HepG2 (cell line): ENCODE measurements at regions not wholly inside any gene's neighbourhood (a gene's known extent, or its start where the extent isn't known, plus 50 kb on each side); places are given as distances from the start of the nearest gene placed in this dataset.
"Not testable (repeated sequence)": the region's sequence is repeated elsewhere in the genome, so short reads cannot be mapped to it uniquely, and the experiment has no call there.

ENCODE experiments used
- ATAC-seq: fragments of 200-7000 bp; cut with Tn5 transposase; 3 replicates; pipeline ENCODE4 v1.9.1; 2020; ENCODE audit warnings: mild to moderate bottlenecking, moderate library complexity
- BruUV-seq: library from RNA; stranded (reverse); fragments of 400-500 nt; replicated peaks from 2 replicates; lab custom pipeline; 2021; lab: Mats Ljungman, UMichigan
- CTCF ChIA-PET: fragments of 300-600 bp; formaldehyde crosslinking; extraction: SDS; loops from one replicate; lab custom pipeline; 2021; ENCODE audit warnings: low total read pairs, inconsistent platforms, low intra/inter-chr PET ratio; lab: Yijun Ruan, JAX
- POLR2A ChIA-PET: fragments of 350-600 bp; sonication (Branson Sonifier 250); formaldehyde crosslinking; loops from one replicate; lab custom pipeline; 2020; ENCODE audit warnings: antibody characterized with exemption, inconsistent platforms; lab: Yijun Ruan, JAX
- DNase-seq: peaks from one replicate; pipeline ENCODE4 v3.0.0-alpha.2; 2015; ENCODE audit warnings: low spot score
- FAIRE-seq: peaks from 3 replicates; lab custom pipeline; 2011; peaks lifted over from hg19 to GRCh38; lab: Jason Lieb, UNC
- H2AFZ ChIP-seq: one replicate; pipeline ENCODE4 v1.6.1; 2011; ENCODE audit warnings: low read length, inconsistent platforms
- H3K27ac ChIP-seq: fragments of 300-600 bp; 3 replicates; pipeline ENCODE4 v1.8.0; 2011; ENCODE audit warnings: mixed run types, mild to moderate bottlenecking, mixed read lengths, low read length, inconsistent platforms; ENCODE audit not compliant: insufficient read depth; ENCODE audit errors: extremely low read length
- H3K27me3 ChIP-seq, 2 experiments: fragments of 200-600 bp in 1 of 2; 2 replicates in 1 of 2; 3 replicates in 1 of 2; pipeline versions ENCODE4 v1.6.0 to v1.8.0; 2011; ENCODE audit warnings: low read length in 2 of 2, mild to moderate bottlenecking in 2 of 2, moderate library complexity in 2 of 2, inconsistent platforms in 1 of 2; ENCODE audit not compliant: insufficient read depth in 2 of 2, control insufficient read depth in 1 of 2
- H3K36me3 ChIP-seq, 2 experiments: fragments of 200-600 bp in 1 of 2; replicated peaks in 1 of 2; 2 replicates in 1 of 2; 3 replicates in 1 of 2; pipeline versions ENCODE4 v1.5.1 to v1.8.0; 2011; ENCODE audit warnings: low read length in 2 of 2, inconsistent platforms in 1 of 2; ENCODE audit not compliant: insufficient read depth in 2 of 2, control insufficient read depth in 1 of 2
- H3K4me1 ChIP-seq: 2 replicates; pipeline ENCODE4 v1.5.1; 2012; ENCODE audit warnings: low read length, inconsistent platforms; ENCODE audit not compliant: insufficient read depth
- H3K4me2 ChIP-seq: 2 replicates; pipeline ENCODE4 v1.6.0; 2011; ENCODE audit warnings: low read depth, low read length, inconsistent platforms
- H3K4me3 ChIP-seq, 3 experiments: fragments of 200-600 bp in 1 of 3; sonication (generic), shearing (Covaris generic) in 1 of 3; replicated peaks in 1 of 3; 2 replicates each; pipeline ENCODE4 v1.5.1; 2011 to 2016; ENCODE audit warnings: low read length in 3 of 3, inconsistent platforms in 2 of 3, low read depth in 2 of 3, mild to moderate bottlenecking in 2 of 3, control low read depth in 1 of 3, mixed read lengths in 1 of 3; ENCODE audit not compliant: insufficient read depth in 1 of 3
- H3K79me2 ChIP-seq: one replicate; pipeline ENCODE4 v1.6.1; 2011; ENCODE audit warnings: low read length, inconsistent platforms; ENCODE audit not compliant: insufficient read depth
- H3K9ac ChIP-seq: 2 replicates; pipeline ENCODE4 v1.6.0; 2011; ENCODE audit warnings: mild to moderate bottlenecking, low read depth, low read length, inconsistent platforms; ENCODE audit not compliant: insufficient read depth
- H3K9me3 ChIP-seq: 2 replicates; pipeline ENCODE4 v1.5.1; 2012; ENCODE audit warnings: mild to moderate bottlenecking, low read length
- H4K20me1 ChIP-seq: 2 replicates; pipeline ENCODE4 v1.6.0; 2011; ENCODE audit warnings: inconsistent platforms, mild to moderate bottlenecking, low read length, moderate library complexity; ENCODE audit not compliant: insufficient read depth
- ATF7 ChIP-seq, 2 experiments: fragments of 450-650 bp in 1 of 2; sonication (generic) in 1 of 2; formaldehyde crosslinking in 1 of 2; IDR thresholded peaks; 2 replicates each; pipeline versions ENCODE4 v1.4.0 to v1.6.1; 2016 to 2020; ENCODE audit warnings: antibody characterized with exemption in 1 of 2, mild to moderate bottlenecking in 1 of 2, missing genetic modification reagents in 1 of 2
- NFYC ChIP-seq: IDR thresholded peaks from 2 replicates; pipeline ENCODE4 v1.6.1; 2016; ENCODE audit warnings: missing genetic modification reagents, missing compliant biosample characterization
- SMAD3 ChIP-seq: sonication (generic); formaldehyde crosslinking; IDR thresholded peaks from 2 replicates; pipeline ENCODE4 v1.4.0; 2020; ENCODE audit warnings: missing genetic modification reagents
- SMYD3 ChIP-seq: sonication (generic); formaldehyde crosslinking; IDR thresholded peaks from 2 replicates; pipeline ENCODE4 v1.8.1; 2023; ENCODE audit warnings: mild to moderate bottlenecking, missing genetic modification reagents
- WGBS: methylation state at CpG from one replicate; pipeline ENCODE4 v1.1.6; 2017; ENCODE audit warnings: low lambda C conversion rate; 5-methylcytosine and 5-hydroxymethylcytosine counted together
- in situ Hi-C: cut with HindIII; loops from 2 replicates; pipeline ENCODE4 v1.10.0; 2017; ENCODE audit warnings: low pct_unique_long_range_greater_than_20kb; ENCODE audit not compliant: extremely low pct_ligation_motif_present
- intact Hi-C: fragments of 100-400 bp; cut with micrococcal nuclease; formaldehyde crosslinking; loops from one replicate; pipeline ENCODE4 v1.10.0; 2022; ENCODE audit not compliant: unreplicated experiment

- ATAC-seq, intact Hi-C loops, H3K9me3 ChIP-seq, H3K27ac ChIP-seq, CTCF ChIA-PET, H3K4me2 ChIP-seq, H3K9ac ChIP-seq, H3K4me3 ChIP-seq, H3K36me3 ChIP-seq, BruUV-seq, POLR2A ChIA-PET, DNase-seq, H2AFZ ChIP-seq, H3K79me2 ChIP-seq, H4K20me1 ChIP-seq, in situ Hi-C loops, H3K27me3 ChIP-seq, FAIRE-seq: not testable (repeated sequence)
- H3K4me1 ChIP-seq = peaks cover 18% of the 10 kb centered on the region
- over 99% methylated on average over 6 of the region's 6 CpGs for WGBS
These were observed 255.3 kb upstream of the C2CD4B start for GRCh38 chr15:62420371-62420770.

DNA sequence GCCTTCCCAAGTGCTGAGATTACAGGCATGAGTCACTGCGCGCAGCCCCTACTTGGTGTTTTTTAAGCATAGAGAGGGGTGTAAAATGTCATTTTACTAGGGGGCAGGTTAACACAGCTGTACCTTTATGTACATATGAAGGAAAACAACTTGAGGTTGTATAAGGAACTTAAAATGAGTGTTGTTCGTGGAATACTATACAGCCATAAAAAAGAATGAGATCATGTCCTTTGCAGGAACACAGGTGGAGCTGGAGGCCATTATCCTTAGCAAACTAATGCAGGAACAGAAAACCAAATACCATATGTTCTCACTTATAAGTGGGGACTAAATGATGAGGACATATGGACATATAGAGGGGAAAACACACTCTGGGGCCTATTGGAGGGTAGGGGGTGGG, 256.2 kb upstream of the C2CD4B start:
- CTCF ChIA-PET = no interaction called here
- no peak for DNase-seq
- Histone ChIP-seq H3K9ac (no peak overlapping the region), H3K4me2 (no peak overlapping the region), H3K36me3 (no peaks in the 10 kb centered on the region; a peak in 1 of 5 replicates), H3K4me3 (no peak overlapping the region), H3K9me3 (no peaks in the 10 kb centered on the region), H3K27ac (no peak overlapping the region), H3K4me1 (peaks cover 26% of the 10 kb centered on the region), H3K79me2 (no peaks in the 10 kb centered on the region), H4K20me1 (no peaks in the 10 kb centered on the region), H2AFZ (no peak overlapping the region), H3K27me3 (no peaks in the 10 kb centered on the region)
- no peak for ATAC-seq
- no TSS peak for BruUV-seq
- in situ Hi-C loops = no loop called here
- POLR2A ChIA-PET = no interaction called here
- TF ChIP-seq NFYC (CRISPR knock-in tag) (no peak), SMYD3 (CRISPR knock-in tag) (no peak), ATF7 (IDR thresholded peaks at IDR 0.05) (no peak), ATF7 (CRISPR knock-in tag; IDR thresholded peaks at IDR 0.05) (no peak), SMAD3 (CRISPR knock-in tag) (no peak)
- intact Hi-C loops = no loop called here
- no peak for FAIRE-seq
- 92% methylated on average over 3 of the region's 3 CpGs for WGBS
